NCI-H460 (cell line): ENCODE measurements at regions not wholly inside any gene's neighbourhood (a gene's known extent, or its start where the extent isn't known, plus 50 kb on each side); places are given as distances from the start of the nearest gene placed in this dataset.

Experiments
- DNase-seq: peaks from one replicate; pipeline ENCODE4 v3.0.0-alpha.2; 2016; ENCODE audit warnings: low read depth; ENCODE audit errors: extremely low read depth

DNA sequence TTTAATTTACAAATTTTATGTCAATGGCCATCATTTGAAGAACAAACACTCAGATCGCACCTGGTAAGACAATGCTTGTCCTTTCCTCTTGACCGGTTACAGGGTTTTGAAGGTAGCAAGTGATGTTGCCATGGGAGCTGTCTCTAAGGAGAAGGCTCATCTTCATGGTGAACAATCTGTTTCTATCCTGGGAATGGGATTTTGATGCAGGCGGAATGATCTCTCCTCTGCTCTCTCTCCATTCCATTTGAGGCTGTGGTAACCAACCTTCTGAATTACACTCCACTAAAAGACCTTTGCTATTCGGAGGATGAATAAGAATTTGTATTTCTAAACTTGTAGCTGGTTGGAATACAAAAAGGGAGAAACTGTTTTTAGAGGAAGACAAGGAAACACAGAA lies 57.9 kb upstream of the SLC5A9 start:
- DNase-seq: no peak

GRCh38 chr1:48160486-48161132 lies 61.9 kb upstream of the SLC5A9 start:
- DNase-seq: no peak

GRCh38 chr1:48139275-48139674 lies 83.2 kb upstream of the SLC5A9 start:
- no peak for DNase-seq

- no peak for DNase-seq
Observed at GRCh38 chr1:48127735-48128685, 94.5 kb upstream of the SLC5A9 start.

DNA sequence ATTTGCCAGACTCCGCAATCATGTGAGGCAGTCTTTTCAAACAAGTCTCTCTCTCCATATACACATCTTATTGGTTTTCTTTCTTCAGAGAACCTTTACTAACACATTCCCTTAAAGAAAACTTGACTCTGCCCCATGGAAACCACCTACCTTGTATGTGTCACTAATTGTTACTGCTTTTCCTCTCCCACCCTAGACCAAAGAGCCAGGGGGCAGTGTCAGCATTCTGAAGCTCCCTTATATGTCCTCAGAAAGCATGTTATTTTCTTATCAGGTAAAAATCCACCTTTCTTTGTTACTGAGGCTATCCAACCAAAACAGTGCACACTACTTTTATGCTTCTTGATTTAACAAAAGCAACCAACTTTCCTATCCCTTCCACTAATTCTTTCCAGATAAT lies 98.9 kb upstream of the SLC5A9 start:
- DNase-seq: no peak

DNA sequence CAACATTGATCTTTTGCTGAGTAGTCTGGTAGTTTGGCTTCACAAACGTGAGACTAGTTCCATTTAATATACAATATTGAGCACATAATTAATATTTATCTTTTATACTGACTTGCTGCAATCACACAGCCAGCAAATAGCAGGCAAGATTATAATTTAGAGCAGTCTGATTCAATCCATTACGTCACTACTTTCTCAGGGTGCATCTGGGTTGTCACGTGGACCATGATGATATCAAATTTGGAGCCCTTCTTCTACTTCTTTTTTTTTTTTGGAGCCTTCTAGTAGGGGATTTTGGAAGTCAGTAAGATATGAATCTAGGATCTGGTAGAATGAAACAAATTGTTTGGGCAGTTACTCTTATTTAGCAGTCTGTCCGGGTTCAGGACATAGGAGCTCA lies 100.6 kb upstream of the SLC5A9 start:
- DNase-seq: no peak

- DNase-seq: no peak
Observed at GRCh38 chr1:48120621-48121020, 101.9 kb upstream of the SLC5A9 start.

DNA sequence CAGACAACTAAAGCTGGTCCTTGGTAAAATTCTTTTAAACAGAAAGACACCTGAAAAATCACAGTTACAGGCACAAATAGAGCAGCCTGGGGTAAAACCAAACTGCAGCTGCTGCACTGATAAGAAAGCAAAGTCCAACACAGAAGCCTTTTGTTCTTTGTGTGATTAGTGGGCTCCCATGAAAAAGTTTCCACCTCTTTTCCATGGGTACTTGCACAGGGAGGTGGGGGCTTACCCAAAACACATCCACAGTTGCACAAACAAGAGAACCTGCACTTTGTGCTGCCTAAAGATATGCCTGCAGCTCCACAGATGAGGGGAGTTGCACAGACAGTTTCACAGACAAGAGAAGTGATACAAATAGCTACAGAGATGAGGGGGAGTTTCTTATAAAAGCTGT lies 106.7 kb upstream of the SLC5A9 start:
- no peak for DNase-seq

DNA sequence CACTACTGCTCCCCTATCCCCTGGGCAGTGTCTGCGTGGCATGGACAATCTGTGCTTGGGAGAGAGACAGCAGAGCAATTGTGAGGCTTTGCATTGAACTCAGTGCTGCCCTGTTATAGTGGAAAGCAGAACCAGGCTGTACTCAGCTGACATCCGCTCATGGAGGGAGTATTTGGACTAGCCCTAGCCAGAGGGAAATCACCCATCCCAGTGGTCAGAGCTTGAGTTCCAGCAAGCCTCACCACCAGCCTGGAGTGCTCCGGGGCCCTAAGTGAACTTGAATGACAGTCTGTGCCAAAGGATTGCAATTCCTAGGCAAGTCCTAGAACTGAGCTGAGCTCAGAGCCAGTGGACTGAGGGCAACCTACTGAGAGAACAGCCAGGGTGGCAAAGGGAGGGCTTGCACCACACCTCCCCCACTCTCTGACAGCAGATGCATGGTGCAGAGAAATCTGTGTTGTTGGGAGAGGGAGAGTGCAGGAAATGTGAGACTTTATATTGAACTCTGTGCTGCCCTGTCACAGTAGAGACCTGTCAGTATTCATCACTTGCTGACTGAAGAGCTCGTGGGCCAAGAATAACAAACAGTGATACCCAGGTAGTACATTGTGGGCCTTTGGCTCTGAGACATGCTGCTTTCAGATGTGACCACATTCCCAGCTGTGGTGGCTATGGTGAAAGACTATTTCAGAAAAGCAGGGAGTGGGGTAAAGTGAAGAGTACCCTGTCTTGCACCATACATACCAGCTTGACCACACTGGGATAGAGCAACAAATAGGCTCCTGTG lies 107.7 kb upstream of the SLC5A9 start:
- no peak for DNase-seq

GRCh38 chr1:48109390-48110013 lies 112.3 kb upstream of the TRABD2B start:
- peak; percentile 44 for DNase-seq

DNA sequence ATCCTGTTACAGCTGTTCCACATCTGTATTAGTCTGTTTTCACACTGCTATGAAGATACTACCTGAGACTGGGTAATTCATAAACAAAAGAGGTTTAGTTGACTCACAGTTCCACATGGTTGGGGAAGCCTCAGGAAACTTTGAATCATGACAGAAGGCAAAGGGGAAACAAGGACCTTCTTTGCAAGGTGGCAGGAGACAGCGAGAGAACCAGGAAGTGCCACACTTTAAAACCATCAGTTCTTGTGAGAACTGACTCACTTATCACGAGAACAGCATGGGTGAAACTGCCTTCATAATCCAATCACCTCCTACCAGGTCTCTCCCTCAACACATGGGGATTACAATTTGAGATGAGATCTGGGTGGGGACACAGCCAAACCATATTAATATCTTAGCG lies 110.3 kb upstream of the TRABD2B start:
- no peak for DNase-seq

DNA sequence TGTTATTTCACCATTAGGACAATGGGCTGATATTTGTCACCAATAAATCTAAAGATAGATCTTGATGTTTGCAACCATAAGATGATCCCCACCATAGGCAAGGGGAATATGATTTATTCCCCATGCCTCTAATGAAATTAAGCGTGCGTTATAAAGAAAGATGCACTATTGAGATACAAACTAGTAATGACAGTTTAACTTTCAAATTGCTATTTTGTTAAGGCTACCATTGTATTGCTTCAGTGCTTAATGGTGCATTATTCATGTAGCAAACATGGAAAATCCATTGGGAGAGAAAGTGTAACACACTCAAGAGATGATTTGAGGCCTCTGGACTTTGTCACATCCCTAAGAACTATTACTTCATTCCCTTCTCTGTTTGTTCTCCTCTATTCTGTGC lies 108.9 kb upstream of the TRABD2B start:
- no peak for DNase-seq

GRCh38 chr1:48105165-48105564 lies 108.0 kb upstream of the TRABD2B start:
- DNase-seq: no peak

DNA sequence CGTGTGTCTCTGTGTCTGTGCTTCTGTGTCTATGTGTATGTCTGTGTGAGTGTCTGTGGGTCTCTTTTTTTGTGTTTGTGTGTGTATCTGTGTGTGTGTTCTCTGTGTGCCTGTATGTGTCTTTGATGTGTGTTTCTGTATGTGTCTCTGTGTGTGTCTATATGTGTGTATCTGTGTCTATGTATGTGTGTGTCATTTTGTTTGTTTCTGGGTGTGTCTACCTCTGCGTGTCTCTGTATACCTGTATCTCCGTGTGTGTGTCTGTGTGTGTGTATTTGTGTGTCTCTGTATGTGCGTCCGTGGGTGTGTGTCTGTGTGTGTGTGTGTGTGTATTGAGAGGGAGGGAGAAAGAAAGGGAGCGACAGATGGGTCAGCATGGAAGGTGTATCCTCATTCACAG lies 106.3 kb upstream of the TRABD2B start:
- no peak for DNase-seq

DNA sequence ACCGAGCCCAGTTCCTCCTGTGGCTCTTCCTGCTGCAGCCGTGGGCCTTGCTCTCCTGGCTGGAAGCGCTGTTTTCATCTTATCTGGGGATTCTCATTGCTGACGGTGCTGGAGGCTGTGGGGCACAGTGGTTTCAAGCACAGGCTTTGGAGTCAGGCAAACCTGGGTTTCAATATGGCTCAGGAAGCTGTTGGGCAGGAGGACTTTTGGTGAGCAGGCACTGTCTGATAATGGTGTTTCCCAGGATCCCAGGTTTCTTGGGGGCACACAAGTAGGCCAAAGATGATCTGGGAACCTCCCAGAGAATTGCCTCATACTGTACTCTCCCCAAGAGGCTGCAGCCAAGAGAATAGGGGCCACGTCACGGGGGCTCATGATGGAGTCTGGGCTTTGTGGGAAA lies 105.6 kb upstream of the TRABD2B start:
- no peak for DNase-seq

DNA sequence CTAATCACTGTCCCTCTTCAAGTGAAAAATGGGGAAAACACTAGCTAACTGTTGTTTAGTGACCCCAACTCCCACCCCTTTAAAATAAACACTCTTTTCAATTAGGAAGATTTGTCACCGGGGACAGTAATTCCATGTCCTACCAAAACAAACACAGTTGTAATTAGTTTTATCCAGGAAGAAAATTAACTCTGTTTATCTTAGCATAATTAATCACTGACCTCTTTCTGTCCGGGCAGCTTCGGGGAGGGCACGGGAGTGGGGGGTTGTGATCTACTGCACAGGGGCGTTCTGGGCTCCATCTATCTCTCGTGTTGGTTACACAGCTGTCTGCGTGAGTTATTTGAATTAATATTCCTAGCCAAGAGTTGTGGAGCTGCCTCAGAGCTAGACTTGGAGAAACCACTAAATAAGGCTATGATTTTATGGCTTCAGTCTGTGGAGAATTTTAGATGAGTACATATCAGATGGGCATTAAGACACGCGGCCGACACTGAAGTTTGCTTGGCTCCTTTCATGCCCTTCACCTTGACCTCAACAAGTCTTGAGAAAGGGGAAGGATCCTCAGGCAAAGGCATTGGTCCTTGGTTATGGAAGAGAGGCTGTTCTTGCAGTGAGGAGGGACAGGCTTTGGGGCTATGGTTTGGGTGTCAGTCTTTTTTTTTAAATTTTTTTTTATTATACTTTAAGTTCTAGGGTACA lies 102.0 kb upstream of the TRABD2B start:
- DNase-seq: no peak

DNA sequence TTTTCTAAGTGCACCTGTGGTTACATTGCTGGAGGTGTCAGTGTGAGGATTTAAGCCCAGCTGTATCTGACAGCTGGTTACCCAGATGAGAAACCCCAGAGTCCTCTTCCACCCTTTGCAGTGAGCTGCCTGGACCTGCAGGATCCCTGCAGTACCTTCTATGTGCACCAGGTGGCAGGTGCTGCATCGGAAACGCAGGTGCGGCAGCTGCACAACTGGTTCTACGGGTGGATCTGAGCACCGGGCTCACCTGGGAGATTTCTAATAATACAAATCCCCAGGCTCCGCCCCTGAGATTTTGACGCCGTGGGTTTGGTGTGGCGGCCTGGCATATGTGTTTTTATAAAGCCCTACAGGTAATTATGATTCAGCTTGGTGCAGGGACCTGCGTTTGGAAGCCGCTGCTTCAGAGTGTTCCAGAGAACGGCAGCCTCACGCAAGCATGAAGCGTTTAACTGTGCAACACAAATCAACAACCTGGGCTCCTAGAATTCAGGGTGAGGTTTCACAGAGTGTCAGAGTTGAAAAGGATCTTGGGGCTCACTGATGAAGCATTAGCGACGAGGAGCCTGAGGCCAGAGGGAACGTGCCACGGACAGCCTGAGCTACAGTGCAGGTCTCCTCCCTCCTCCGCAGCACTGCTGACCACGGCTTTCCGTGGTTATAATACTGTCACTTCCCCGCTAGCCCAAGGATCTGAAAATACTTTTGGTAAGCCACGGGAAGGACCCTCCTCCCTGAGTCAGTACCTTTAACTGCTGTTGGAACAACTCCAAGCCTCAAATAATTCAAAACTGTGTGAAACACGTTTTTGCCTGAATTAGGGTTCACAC lies 96.7 kb upstream of the TRABD2B start:
- peak; percentile 36 for DNase-seq

DNA sequence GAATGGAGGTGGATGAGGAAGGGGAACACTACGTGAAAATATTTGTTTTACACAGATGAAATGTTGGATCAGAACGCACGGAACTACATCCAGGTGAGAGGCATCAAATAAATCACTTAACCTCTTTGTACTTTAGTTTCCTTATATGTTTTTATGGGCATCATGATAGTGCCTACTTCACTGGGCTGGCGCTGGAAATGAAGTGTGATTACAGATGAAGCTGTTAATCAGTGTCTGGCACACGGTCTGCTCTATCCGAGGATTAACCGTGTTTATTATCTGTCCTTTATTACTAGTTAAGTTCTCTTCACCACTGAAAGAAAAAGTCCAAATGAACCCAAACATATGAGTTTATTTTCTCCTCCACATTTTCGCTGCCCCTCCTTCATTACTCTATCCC lies 96.0 kb upstream of the TRABD2B start:
- DNase-seq: no peak

- DNase-seq: no peak
Observed at GRCh38 chr1:48092401-48092800, 95.2 kb upstream of the TRABD2B start.
